Activated T-cell treated with anti-CD3 and anti-CD28 coated beads, Interleukin-2, amount 50 U/mL, for 1 hour (primary cell): ENCODE measurements at regions not wholly inside any gene's neighbourhood (a gene's known extent, or its start where the extent isn't known, plus 50 kb on each side); places are given as distances from the start of the nearest gene placed in this dataset.
"Not testable (repeated sequence)": the region's sequence is repeated elsewhere in the genome, so short reads cannot be mapped to it uniquely, and the experiment has no call there.

ENCODE experiments used
- DNase-seq: peaks from one replicate; pipeline ENCODE4 v3.0.0-alpha.2; 2020

- no peak for DNase-seq
Measured at GRCh38 chr5:123976379-123977033, 464.5 kb downstream of the CSNK1G3 start.

- not testable (repeated sequence) for DNase-seq
Measured at GRCh38 chr5:123975521-123975920, 463.5 kb downstream of the CSNK1G3 start.

- DNase-seq = no peak
Measured at GRCh38 chr5:123966781-123967180, 454.8 kb downstream of the CSNK1G3 start.

- DNase-seq = no peak
Measured at GRCh38 chr5:123965626-123966025, 453.6 kb downstream of the CSNK1G3 start.

GRCh38 chr5:123964884-123965283 lies 452.9 kb downstream of the CSNK1G3 start:
- no peak for DNase-seq

- DNase-seq = no peak
Measured at GRCh38 chr5:123960526-123960925, 448.5 kb downstream of the CSNK1G3 start.

- DNase-seq = no peak
Measured at GRCh38 chr5:123951582-123951977, 439.6 kb downstream of the CSNK1G3 start.

GRCh38 chr5:123950701-123951581 lies 439.0 kb downstream of the CSNK1G3 start:
- DNase-seq = no peak

- no peak for DNase-seq
Measured at GRCh38 chr5:123949807-123950340, 437.9 kb downstream of the CSNK1G3 start.

- no peak for DNase-seq
Measured at GRCh38 chr5:123949043-123949804, 437.2 kb downstream of the CSNK1G3 start.

GRCh38 chr5:123947797-123948196 lies 435.8 kb downstream of the CSNK1G3 start:
- DNase-seq = no peak

- DNase-seq = no peak
Measured at GRCh38 chr5:123945548-123945947, 433.6 kb downstream of the CSNK1G3 start.

- DNase-seq = no peak
Measured at GRCh38 chr5:123943151-123943550, 431.2 kb downstream of the CSNK1G3 start.

- DNase-seq = no peak
Measured at GRCh38 chr5:123940416-123940815, 428.4 kb downstream of the CSNK1G3 start.

- DNase-seq = no peak
Measured at GRCh38 chr5:123937230-123937629, 425.3 kb downstream of the CSNK1G3 start.

GRCh38 chr5:123936548-123936947 lies 424.6 kb downstream of the CSNK1G3 start:
- no peak for DNase-seq

GRCh38 chr5:123933812-123934211 lies 421.8 kb downstream of the CSNK1G3 start:
- DNase-seq = not testable (repeated sequence)

- no peak for DNase-seq
Measured at GRCh38 chr5:123929055-123929474, 417.1 kb downstream of the CSNK1G3 start.

- DNase-seq = no peak
Measured at GRCh38 chr5:123928401-123928800, 416.4 kb downstream of the CSNK1G3 start.

GRCh38 chr5:123921193-123921592 lies 409.2 kb downstream of the CSNK1G3 start:
- DNase-seq = no peak

- DNase-seq = no peak
Measured at GRCh38 chr5:123916345-123917121, 404.6 kb downstream of the CSNK1G3 start.

- no peak for DNase-seq
Measured at GRCh38 chr5:123914333-123914732, 402.4 kb downstream of the CSNK1G3 start.
